ENCODE measurements at regions not wholly inside any gene's neighbourhood (a gene's known extent, or its start where the extent isn't known, plus 50 kb on each side); places are given as distances from the start of the nearest gene placed in this dataset.

GRCh38 chr10:46106410-46107255, 60.6 kb upstream of the MSMB start (continued):
- TF ChIP-seq, protein P1, sequence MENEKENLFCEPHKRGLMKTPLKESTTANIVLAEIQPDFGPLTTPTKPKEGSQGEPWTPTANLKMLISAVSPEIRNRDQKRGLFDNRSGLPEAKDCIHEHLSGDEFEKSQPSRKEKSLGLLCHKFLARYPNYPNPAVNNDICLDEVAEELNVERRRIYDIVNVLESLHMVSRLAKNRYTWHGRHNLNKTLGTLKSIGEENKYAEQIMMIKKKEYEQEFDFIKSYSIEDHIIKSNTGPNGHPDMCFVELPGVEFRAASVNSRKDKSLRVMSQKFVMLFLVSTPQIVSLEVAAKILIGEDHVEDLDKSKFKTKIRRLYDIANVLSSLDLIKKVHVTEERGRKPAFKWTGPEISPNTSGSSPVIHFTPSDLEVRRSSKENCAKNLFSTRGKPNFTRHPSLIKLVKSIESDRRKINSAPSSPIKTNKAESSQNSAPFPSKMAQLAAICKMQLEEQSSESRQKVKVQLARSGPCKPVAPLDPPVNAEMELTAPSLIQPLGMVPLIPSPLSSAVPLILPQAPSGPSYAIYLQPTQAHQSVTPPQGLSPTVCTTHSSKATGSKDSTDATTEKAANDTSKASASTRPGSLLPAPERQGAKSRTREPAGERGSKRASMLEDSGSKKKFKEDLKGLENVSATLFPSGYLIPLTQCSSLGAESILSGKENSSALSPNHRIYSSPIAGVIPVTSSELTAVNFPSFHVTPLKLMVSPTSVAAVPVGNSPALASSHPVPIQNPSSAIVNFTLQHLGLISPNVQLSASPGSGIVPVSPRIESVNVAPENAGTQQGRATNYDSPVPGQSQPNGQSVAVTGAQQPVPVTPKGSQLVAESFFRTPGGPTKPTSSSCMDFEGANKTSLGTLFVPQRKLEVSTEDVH (IDR thresholded peaks at IDR 0.05; ENCODE audit: low read depth, partially characterized antibody) = peak; percentile 53
- TF ChIP-seq E2F1 (CRISPR knock-in tag; IDR thresholded peaks at IDR 0.05) (no peak), MYC (IDR thresholded peaks at IDR 0.05; ENCODE audit: low read depth, low read length) (no peak), MYC (CRISPR knock-in tag; IDR thresholded peaks at IDR 0.05; ENCODE audit: borderline replicate concordance, low read depth) (no peak), SNRNP70 (optimal IDR thresholded peaks at IDR 0.05; ENCODE audit: low read depth, low read length) (no peak), PHB2 (IDR thresholded peaks at IDR 0.05; ENCODE audit: low read depth) (no peak), ELF2 (CRISPR knock-in tag; IDR thresholded peaks at IDR 0.05) (no peak), ZNF197 (CRISPR knock-in tag; IDR thresholded peaks at IDR 0.05; ENCODE audit: low read depth) (no peak), FOXP1 (CRISPR knock-in tag; IDR thresholded peaks at IDR 0.05) (peak; percentile 31; the same call in 1 of the 2 replicates), FOXA1 (IDR thresholded peaks at IDR 0.05; ENCODE audit: borderline replicate concordance) (no peak), ZNF134 (CRISPR knock-in tag; conservative IDR thresholded peaks at IDR 0.05) (no peak)
- TF ChIP-seq, protein P2, sequence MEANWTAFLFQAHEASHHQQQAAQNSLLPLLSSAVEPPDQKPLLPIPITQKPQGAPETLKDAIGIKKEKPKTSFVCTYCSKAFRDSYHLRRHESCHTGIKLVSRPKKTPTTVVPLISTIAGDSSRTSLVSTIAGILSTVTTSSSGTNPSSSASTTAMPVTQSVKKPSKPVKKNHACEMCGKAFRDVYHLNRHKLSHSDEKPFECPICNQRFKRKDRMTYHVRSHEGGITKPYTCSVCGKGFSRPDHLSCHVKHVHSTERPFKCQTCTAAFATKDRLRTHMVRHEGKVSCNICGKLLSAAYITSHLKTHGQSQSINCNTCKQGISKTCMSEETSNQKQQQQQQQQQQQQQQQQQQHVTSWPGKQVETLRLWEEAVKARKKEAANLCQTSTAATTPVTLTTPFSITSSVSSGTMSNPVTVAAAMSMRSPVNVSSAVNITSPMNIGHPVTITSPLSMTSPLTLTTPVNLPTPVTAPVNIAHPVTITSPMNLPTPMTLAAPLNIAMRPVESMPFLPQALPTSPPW (CRISPR knock-in tag; IDR thresholded peaks at IDR 0.05) = peak; percentile 78
- TF ChIP-seq, protein P3, sequence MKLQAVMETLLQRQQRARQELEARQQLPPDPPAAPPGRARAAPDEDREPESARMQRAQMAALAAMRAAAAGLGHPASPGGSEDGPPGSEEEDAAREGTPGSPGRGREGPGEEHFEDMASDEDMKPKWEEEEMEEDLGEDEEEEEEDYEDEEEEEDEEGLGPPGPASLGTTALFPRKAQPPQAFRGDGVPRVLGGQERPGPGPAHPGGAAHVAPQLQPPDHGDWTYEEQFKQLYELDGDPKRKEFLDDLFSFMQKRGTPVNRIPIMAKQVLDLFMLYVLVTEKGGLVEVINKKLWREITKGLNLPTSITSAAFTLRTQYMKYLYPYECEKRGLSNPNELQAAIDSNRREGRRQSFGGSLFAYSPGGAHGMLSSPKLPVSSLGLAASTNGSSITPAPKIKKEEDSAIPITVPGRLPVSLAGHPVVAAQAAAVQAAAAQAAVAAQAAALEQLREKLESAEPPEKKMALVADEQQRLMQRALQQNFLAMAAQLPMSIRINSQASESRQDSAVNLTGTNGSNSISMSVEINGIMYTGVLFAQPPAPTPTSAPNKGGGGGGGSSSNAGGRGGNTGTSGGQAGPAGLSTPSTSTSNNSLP (IDR thresholded peaks at IDR 0.05; ENCODE audit: borderline replicate concordance, low read depth, low read length) = no peak
- TF ChIP-seq, protein P4, sequence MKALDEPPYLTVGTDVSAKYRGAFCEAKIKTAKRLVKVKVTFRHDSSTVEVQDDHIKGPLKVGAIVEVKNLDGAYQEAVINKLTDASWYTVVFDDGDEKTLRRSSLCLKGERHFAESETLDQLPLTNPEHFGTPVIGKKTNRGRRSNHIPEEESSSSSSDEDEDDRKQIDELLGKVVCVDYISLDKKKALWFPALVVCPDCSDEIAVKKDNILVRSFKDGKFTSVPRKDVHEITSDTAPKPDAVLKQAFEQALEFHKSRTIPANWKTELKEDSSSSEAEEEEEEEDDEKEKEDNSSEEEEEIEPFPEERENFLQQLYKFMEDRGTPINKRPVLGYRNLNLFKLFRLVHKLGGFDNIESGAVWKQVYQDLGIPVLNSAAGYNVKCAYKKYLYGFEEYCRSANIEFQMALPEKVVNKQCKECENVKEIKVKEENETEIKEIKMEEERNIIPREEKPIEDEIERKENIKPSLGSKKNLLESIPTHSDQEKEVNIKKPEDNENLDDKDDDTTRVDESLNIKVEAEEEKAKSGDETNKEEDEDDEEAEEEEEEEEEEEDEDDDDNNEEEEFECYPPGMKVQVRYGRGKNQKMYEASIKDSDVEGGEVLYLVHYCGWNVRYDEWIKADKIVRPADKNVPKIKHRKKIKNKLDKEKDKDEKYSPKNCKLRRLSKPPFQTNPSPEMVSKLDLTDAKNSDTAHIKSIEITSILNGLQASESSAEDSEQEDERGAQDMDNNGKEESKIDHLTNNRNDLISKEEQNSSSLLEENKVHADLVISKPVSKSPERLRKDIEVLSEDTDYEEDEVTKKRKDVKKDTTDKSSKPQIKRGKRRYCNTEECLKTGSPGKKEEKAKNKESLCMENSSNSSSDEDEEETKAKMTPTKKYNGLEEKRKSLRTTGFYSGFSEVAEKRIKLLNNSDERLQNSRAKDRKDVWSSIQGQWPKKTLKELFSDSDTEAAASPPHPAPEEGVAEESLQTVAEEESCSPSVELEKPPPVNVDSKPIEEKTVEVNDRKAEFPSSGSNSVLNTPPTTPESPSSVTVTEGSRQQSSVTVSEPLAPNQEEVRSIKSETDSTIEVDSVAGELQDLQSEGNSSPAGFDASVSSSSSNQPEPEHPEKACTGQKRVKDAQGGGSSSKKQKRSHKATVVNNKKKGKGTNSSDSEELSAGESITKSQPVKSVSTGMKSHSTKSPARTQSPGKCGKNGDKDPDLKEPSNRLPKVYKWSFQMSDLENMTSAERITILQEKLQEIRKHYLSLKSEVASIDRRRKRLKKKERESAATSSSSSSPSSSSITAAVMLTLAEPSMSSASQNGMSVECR (CRISPR knock-in tag; IDR thresholded peaks at IDR 0.05) = peak; percentile 67
- TF ChIP-seq, protein P5, sequence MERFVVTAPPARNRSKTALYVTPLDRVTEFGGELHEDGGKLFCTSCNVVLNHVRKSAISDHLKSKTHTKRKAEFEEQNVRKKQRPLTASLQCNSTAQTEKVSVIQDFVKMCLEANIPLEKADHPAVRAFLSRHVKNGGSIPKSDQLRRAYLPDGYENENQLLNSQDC (CRISPR knock-in tag; IDR thresholded peaks at IDR 0.05) = no peak

Measured in K562 (cell line).